ENCODE measurements at regions not wholly inside any gene's neighbourhood (a gene's known extent, or its start where the extent isn't known, plus 50 kb on each side); places are given as distances from the start of the nearest gene placed in this dataset.

DNA sequence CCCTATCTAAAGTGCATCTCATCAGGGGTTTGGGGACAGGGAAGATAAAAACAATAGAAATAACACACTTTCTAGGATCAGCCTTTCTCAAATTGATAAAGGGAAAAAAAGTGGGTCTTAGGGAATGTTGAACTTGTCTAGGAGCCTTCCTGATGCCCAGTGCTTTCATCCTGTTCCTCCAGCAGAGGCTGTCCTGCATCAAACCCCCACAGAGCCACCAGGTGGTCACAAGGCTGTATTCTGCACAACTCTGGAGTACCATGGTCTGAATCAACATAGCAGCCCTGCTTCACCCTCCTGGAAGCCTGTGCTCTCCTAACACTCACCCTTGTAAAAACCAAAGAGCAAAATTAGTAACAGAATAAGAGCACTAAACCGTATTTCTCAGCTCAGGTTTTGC is 118.5 kb upstream of the SLC25A36 start:
- Histone ChIP-seq H3K9ac (ENCODE audit: insufficient read length) (no peak overlapping the region), H3K4me3 (no peak overlapping the region), H3K9me3 (ENCODE audit: low read depth, low read length) (no peaks in the 10 kb centered on the region), H3K27ac (no peak overlapping the region), H3K36me3 (ENCODE audit: insufficient read depth, low read length) (no peaks in the 10 kb centered on the region)
- DNase-seq (ENCODE audit: low read depth, low spot score), result no peak
- TF ChIP-seq EZH2 (IDR thresholded peaks at IDR 0.05) (no peak), FOXP2 (optimal IDR thresholded peaks at IDR 0.05; ENCODE audit: control extremely low read depth, extremely low read length, insufficient read depth) (no peak), POLR2AphosphoS5 (IDR thresholded peaks at IDR 0.05; ENCODE audit: borderline replicate concordance, low read depth, low read length) (no peak)

- H3K36me3 ChIP-seq (ENCODE audit: insufficient read depth, low read length), result no peaks in the 10 kb centered on the region
- TF ChIP-seq EZH2 (IDR thresholded peaks at IDR 0.05) (no peak), FOXP2 (optimal IDR thresholded peaks at IDR 0.05; ENCODE audit: control extremely low read depth, extremely low read length, insufficient read depth) (no peak), POLR2AphosphoS5 (IDR thresholded peaks at IDR 0.05; ENCODE audit: borderline replicate concordance, low read depth, low read length) (no peak)
- no peak overlapping the region for H3K9ac ChIP-seq (ENCODE audit: insufficient read length)
- H3K27ac ChIP-seq, result no peak overlapping the region
- DNase-seq (ENCODE audit: low read depth, low spot score), result no peak
- no peak overlapping the region for H3K4me3 ChIP-seq
- no peaks in the 10 kb centered on the region for H3K9me3 ChIP-seq (ENCODE audit: low read depth, low read length)
These were observed 113.7 kb upstream of the SLC25A36 start for GRCh38 chr3:140827894-140828293.

DNA sequence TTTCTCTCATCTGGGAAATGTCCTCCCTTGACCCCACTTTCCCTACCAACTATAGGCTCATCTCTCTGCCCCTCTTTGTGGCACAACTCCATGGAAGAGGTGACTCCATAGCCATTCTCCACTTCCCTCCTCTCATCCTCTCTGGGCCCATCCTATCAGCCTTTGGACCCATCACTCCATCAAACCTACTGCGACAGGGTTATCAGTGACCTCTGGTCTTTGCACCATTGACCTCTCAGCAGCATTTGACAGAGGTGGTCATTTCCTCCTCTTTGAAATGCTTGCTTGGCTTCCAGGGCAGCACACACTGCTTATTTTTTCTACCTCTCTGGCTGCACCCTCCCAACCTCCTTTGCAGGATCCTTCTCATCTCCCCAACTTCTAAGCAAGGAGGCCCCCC is 113.1 kb upstream of the SLC25A36 start:
- no peaks in the 10 kb centered on the region for H3K36me3 ChIP-seq (ENCODE audit: insufficient read depth, low read length)
- H3K9ac ChIP-seq (ENCODE audit: insufficient read length), result no peak overlapping the region
- no peak for DNase-seq (ENCODE audit: low read depth, low spot score)
- no peak for TF ChIP-seq POLR2AphosphoS5 (IDR thresholded peaks at IDR 0.05; ENCODE audit: borderline replicate concordance, low read depth, low read length)
- no peak for TF ChIP-seq EZH2 (IDR thresholded peaks at IDR 0.05)
- TF ChIP-seq FOXP2 (optimal IDR thresholded peaks at IDR 0.05; ENCODE audit: control extremely low read depth, extremely low read length, insufficient read depth), result no peak
- H3K27ac ChIP-seq, result no peak overlapping the region
- H3K4me3 ChIP-seq, result no peak overlapping the region
- no peaks in the 10 kb centered on the region for H3K9me3 ChIP-seq (ENCODE audit: low read depth, low read length)

DNA sequence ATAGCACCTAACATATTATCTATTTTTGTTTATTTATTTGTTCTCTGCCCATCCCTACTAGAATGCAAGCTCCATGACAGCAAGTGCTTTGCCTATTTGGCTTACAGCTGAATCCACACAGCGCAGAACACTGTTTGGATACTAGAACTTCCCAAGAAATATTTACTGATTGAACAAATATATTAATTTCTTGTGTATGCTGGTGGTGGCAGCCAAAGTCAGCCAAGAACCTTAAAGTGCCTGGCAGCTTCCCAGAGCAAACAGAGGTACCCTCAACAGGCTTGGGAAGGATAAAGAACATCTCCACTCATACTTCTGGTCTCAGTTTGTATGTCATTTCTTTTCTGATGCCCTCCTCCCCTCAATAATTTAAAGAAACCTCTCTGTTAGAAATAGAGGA is 111.8 kb upstream of the SLC25A36 start:
- Histone ChIP-seq H3K9me3 (ENCODE audit: low read depth, low read length) (no peaks in the 10 kb centered on the region), H3K27ac (no peak overlapping the region), H3K36me3 (ENCODE audit: insufficient read depth, low read length) (no peaks in the 10 kb centered on the region), H3K4me3 (no peak overlapping the region), H3K9ac (ENCODE audit: insufficient read length) (no peak overlapping the region)
- TF ChIP-seq POLR2AphosphoS5 (IDR thresholded peaks at IDR 0.05; ENCODE audit: borderline replicate concordance, low read depth, low read length) (no peak), EZH2 (IDR thresholded peaks at IDR 0.05) (no peak), FOXP2 (optimal IDR thresholded peaks at IDR 0.05; ENCODE audit: control extremely low read depth, extremely low read length, insufficient read depth) (no peak)
- DNase-seq (ENCODE audit: low read depth, low spot score), result no peak

- Histone ChIP-seq H3K36me3 (ENCODE audit: insufficient read depth, low read length) (no peaks in the 10 kb centered on the region), H3K27ac (no peak overlapping the region), H3K9ac (ENCODE audit: insufficient read length) (no peak overlapping the region), H3K9me3 (ENCODE audit: low read depth, low read length) (no peaks in the 10 kb centered on the region), H3K4me3 (no peak overlapping the region)
- TF ChIP-seq FOXP2 (optimal IDR thresholded peaks at IDR 0.05; ENCODE audit: control extremely low read depth, extremely low read length, insufficient read depth), result no peak
- no peak for TF ChIP-seq POLR2AphosphoS5 (IDR thresholded peaks at IDR 0.05; ENCODE audit: borderline replicate concordance, low read depth, low read length)
- no peak for TF ChIP-seq EZH2 (IDR thresholded peaks at IDR 0.05)
- no peak for DNase-seq (ENCODE audit: low read depth, low spot score)
These were observed 111.2 kb upstream of the SLC25A36 start for GRCh38 chr3:140830391-140830790.

DNA sequence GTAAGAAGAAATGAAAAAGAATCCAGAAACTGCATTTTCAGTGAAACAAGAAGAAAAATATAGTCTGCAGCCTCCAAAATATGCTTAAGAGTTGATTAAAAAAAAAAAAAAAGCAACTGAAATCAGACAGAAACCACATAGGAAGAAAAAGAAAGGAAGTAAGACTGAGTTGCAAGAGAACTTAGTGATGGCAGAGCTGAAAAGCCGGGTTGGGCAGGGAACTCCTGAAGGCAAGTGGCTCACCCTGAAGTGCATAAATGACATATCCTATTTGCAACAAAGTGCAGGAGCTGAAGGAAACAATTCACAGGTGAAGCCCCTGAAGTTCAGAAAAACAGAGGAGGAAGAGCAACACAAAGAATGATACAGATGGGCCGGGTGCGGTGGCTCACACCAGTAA is 108.8 kb upstream of the SLC25A36 start:
- TF ChIP-seq FOXP2 (optimal IDR thresholded peaks at IDR 0.05; ENCODE audit: control extremely low read depth, extremely low read length, insufficient read depth), result no peak
- no peak for TF ChIP-seq POLR2AphosphoS5 (IDR thresholded peaks at IDR 0.05; ENCODE audit: borderline replicate concordance, low read depth, low read length)
- TF ChIP-seq EZH2 (IDR thresholded peaks at IDR 0.05), result no peak

DNA sequence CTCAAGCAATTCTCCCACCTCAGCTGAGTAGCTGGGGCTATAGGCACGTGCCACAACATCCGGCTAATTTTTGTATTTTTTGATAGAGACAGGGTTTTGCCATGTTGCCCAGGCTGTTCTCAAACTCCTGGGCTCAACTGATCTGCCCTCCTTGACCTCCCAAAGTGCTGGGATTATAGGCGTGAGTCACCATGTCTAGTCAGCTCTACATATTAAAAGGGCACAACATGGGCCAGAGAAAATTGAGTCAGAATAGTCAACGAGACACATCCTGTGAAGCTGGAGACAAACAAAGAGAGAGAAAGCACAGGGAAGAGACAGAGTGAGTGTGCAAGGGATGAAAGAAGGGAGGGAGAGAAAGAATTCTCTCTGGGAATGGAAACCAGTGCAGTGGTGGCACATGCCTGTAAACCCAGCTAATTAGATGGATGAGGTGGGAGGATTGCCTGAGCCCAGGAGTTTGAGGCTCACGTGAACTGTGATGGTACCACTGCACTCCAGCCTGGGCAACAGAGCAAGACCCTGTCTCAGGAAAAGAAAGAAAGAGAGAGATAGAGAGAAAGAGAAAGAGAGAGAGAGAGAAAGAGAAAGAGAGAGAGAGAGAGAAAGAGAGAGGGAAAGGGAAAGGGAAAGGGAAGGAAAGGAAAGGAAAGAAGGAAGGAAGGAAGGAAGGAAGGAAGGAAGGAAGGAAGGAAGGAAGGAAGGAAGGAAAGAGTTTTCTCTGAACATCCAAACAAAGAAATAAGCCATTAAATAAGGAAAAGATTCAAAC is 107.2 kb upstream of the SLC25A36 start:
- Histone ChIP-seq H3K9ac (ENCODE audit: insufficient read length) (no peak overlapping the region), H3K27ac (no peak overlapping the region), H3K36me3 (ENCODE audit: insufficient read depth, low read length) (no peaks in the 10 kb centered on the region), H3K9me3 (ENCODE audit: low read depth, low read length) (no peaks in the 10 kb centered on the region), H3K4me3 (no peak overlapping the region)
- no peak for DNase-seq (ENCODE audit: low read depth, low spot score)
- TF ChIP-seq FOXP2 (optimal IDR thresholded peaks at IDR 0.05; ENCODE audit: control extremely low read depth, extremely low read length, insufficient read depth) (no peak), POLR2AphosphoS5 (IDR thresholded peaks at IDR 0.05; ENCODE audit: borderline replicate concordance, low read depth, low read length) (no peak), EZH2 (IDR thresholded peaks at IDR 0.05) (no peak)

More for the DNA sequence above, 108.8 kb upstream of the SLC25A36 start:
- Histone ChIP-seq H3K27ac (no peak overlapping the region), H3K4me3 (no peak overlapping the region), H3K36me3 (ENCODE audit: insufficient read depth, low read length) (no peaks in the 10 kb centered on the region), H3K9ac (ENCODE audit: insufficient read length) (no peak overlapping the region), H3K9me3 (ENCODE audit: low read depth, low read length) (no peaks in the 10 kb centered on the region)
- no peak for DNase-seq (ENCODE audit: low read depth, low spot score)

DNA sequence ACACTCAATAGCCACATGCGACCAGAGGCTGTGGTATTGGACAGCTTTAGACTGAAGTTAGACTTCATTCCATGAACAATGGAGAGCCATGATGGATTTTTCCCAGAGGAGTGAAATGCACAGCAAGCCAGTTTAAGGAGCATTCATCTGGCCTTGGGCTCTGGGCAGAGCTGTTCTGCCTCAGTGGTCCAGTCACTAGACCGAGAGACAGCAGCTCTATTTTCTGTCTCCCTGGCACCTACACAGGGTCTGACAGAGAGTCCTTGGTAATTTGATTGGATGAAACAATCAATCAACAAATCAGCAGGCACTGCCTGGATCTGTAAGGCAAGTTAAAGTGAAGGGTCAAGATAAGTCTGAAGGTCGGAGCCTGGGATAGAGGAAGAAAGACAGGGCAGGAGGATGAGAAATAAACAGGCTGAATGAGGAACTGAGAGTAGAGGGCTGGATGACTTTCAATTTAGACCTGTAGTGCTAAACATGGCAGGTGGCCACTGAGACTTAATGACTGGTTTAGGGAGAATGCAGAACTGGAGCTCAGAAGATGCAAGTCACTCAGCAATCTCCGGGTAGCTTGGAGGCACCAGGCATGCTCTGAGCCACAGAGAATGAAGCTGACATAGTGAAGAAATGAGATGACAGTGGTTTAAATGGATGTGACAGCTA is 98.5 kb upstream of the SLC25A36 start:
- Histone ChIP-seq H3K4me3 (peak overlapping the region; percentile 26), H3K36me3 (ENCODE audit: insufficient read depth, low read length) (no peaks in the 10 kb centered on the region), H3K27ac (no peak overlapping the region), H3K9me3 (ENCODE audit: low read depth, low read length) (no peaks in the 10 kb centered on the region), H3K9ac (ENCODE audit: insufficient read length) (no peak overlapping the region)
- TF ChIP-seq EZH2 (IDR thresholded peaks at IDR 0.05) (no peak), FOXP2 (optimal IDR thresholded peaks at IDR 0.05; ENCODE audit: control extremely low read depth, extremely low read length, insufficient read depth) (no peak), POLR2AphosphoS5 (IDR thresholded peaks at IDR 0.05; ENCODE audit: borderline replicate concordance, low read depth, low read length) (no peak)
- DNase-seq (ENCODE audit: low read depth, low spot score), result no peak
